Loucy (cell line): ENCODE measurements at regions not wholly inside any gene's neighbourhood (a gene's known extent, or its start where the extent isn't known, plus 50 kb on each side); places are given as distances from the start of the nearest gene placed in this dataset.
A peak's percentile ranks its signal among the peaks of the same experiment; 100 is the strongest.

Experiments used
- H2AFZ ChIP-seq: fragments of 200-600 bp; sonication (generic); 2 replicates; pipeline ENCODE4 v1.6.0; 2016; ENCODE audit warnings: antibody characterized with exemption, mild to moderate bottlenecking, low read length, moderate library complexity
- H3F3A ChIP-seq: fragments of 200-600 bp; 2 replicates; pipeline ENCODE4 v1.6.0; 2016; ENCODE audit warnings: antibody characterized with exemption, low read depth, mild to moderate bottlenecking
- H3K27me3 ChIP-seq: fragments of 200-600 bp; sonication (generic); 2 replicates; pipeline ENCODE4 v1.6.1; 2014; ENCODE audit warnings: low read length, mild to moderate bottlenecking; ENCODE audit not compliant: insufficient read depth, poor library complexity, severe bottlenecking
- H3K36me3 ChIP-seq: fragments of 200-600 bp; sonication (generic); 2 replicates; pipeline ENCODE4 v1.6.1; 2016; ENCODE audit warnings: low read length; ENCODE audit not compliant: insufficient read depth
- H3K4me1 ChIP-seq: fragments of 200-600 bp; sonication (generic); 2 replicates; pipeline ENCODE4 v1.5.1; 2014; ENCODE audit warnings: low read length, mild to moderate bottlenecking; ENCODE audit not compliant: insufficient read depth, poor library complexity, severe bottlenecking
- H3K4me2 ChIP-seq: fragments of 200-600 bp; sonication (generic); 2 replicates; pipeline ENCODE4 v1.6.0; 2014; ENCODE audit warnings: antibody characterized with exemption, low read length, low read depth, mild to moderate bottlenecking; ENCODE audit not compliant: poor library complexity, severe bottlenecking
- H3K4me3 ChIP-seq: fragments of 200-600 bp; sonication (generic); 2 replicates; pipeline ENCODE4 v1.5.1; 2014; ENCODE audit warnings: low read length, mild to moderate bottlenecking, mixed read lengths; ENCODE audit not compliant: poor library complexity, severe bottlenecking
- H3K79me2 ChIP-seq: fragments of 200-600 bp; sonication (generic); 2 replicates; pipeline ENCODE4 v1.6.1; 2014; ENCODE audit warnings: low read length; ENCODE audit not compliant: insufficient read depth
- H3K9ac ChIP-seq: fragments of 200-600 bp; sonication (generic); 2 replicates; pipeline ENCODE4 v1.6.0; 2014; ENCODE audit warnings: mild to moderate bottlenecking, low read depth, low read length, moderate library complexity; ENCODE audit not compliant: poor library complexity, severe bottlenecking
- H3K9me2 ChIP-seq: fragments of 200-600 bp; sonication (generic); replicated peaks from 2 replicates; pipeline ENCODE4 v1.6.1; 2016; ENCODE audit warnings: low read depth, low read length, mixed read lengths
- H3K9me3 ChIP-seq: fragments of 200-600 bp; sonication (generic); 2 replicates; pipeline ENCODE4 v1.6.1; 2014; ENCODE audit warnings: mild to moderate bottlenecking, antibody characterized with exemption, low read length, low read depth; ENCODE audit not compliant: insufficient read depth
- H4K20me1 ChIP-seq: fragments of 200-600 bp; sonication (generic); 2 replicates; pipeline ENCODE4 v1.6.0; 2014; ENCODE audit warnings: antibody characterized with exemption, low read length, mild to moderate bottlenecking; ENCODE audit not compliant: insufficient read depth, poor library complexity, severe bottlenecking
- EZH2phosphoT487 ChIP-seq: fragments of 200-600 bp; IDR thresholded peaks from 2 replicates; pipeline ENCODE4 v1.6.1; 2018; ENCODE audit warnings: antibody characterized with exemption, mild to moderate bottlenecking, moderate library complexity, borderline replicate concordance
- TF ChIP-seq, protein P1 (sequence below): fragments of 200-600 bp; sonication (generic); conservative IDR thresholded peaks from 2 replicates; pipeline ENCODE4 v1.5.1; 2014; ENCODE audit warnings: mild to moderate bottlenecking, antibody characterized with exemption, low read length

DNA sequence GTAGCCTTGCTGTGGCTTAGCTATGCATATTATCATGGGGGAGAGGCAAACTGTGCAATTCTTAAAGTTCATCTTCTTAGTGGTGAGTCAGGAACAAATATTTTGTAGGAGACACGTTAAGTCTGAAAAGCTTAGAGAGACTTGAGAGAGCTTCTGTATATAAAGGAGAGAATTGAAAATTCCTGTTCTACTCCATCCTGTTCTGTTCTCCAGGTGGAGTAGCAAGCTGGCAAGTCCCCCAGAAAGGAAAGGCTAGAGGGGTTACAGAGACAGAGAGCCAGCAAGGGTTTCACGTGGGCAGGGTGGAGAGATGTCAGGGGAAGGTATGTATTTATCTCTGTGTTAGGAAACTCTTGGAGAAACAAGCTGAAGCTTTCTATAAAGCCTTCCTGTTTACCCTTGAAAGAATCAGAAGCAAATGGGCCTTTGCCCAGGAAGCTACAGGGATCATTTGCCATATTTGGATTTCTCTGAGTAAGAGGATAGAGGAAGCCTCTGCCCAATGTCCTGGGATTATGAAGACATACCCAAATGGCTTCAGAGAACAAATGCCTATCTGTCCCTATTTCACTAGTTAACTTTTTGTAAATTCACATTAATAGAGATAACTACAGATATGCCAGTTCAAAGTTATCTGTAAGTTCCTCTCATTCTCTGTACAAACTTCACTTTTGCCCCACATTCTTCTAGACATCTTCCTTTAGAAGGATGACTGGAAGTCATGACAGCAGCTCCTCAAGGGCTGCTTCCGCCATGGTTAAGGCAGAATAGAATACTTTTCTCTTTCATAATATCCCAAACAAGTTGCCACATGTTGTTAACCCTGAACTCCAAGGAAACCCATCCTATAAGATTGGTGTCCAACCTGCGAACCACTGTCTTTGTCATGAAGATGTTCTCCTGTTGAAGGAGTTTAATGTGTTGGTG lies 126.7 kb upstream of the NEDD9 start:
- TF ChIP-seq EZH2phosphoT487: no peak
- TF ChIP-seq, protein P1, sequence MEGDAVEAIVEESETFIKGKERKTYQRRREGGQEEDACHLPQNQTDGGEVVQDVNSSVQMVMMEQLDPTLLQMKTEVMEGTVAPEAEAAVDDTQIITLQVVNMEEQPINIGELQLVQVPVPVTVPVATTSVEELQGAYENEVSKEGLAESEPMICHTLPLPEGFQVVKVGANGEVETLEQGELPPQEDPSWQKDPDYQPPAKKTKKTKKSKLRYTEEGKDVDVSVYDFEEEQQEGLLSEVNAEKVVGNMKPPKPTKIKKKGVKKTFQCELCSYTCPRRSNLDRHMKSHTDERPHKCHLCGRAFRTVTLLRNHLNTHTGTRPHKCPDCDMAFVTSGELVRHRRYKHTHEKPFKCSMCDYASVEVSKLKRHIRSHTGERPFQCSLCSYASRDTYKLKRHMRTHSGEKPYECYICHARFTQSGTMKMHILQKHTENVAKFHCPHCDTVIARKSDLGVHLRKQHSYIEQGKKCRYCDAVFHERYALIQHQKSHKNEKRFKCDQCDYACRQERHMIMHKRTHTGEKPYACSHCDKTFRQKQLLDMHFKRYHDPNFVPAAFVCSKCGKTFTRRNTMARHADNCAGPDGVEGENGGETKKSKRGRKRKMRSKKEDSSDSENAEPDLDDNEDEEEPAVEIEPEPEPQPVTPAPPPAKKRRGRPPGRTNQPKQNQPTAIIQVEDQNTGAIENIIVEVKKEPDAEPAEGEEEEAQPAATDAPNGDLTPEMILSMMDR: no peak

DNA sequence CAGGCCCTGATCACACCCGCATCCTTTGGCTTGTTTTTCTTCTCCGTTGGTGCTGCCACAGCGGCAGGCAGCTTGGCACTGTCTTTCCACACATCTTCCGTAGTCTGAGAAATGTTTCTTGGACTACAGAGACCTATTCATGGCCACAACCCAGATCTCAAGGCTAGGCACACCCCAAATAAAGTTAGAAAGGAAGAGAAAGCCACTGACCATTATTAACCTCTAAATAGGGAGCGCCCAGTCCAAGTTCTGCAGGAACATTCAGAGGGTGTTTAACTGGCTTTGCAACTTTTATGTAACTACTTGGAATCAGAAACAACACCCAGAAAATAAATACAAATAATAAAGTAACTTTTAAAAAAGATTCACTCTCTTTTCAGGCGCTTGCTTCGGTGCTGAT lies 124.8 kb upstream of the NEDD9 start:
- peak overlapping the region; percentile 30 for H3K4me2 ChIP-seq
- H4K20me1 ChIP-seq: no peaks in the 10 kb centered on the region
- no peaks in the 10 kb centered on the region for H3K36me3 ChIP-seq
- H3K79me2 ChIP-seq: no peaks in the 10 kb centered on the region
- H3K4me1 ChIP-seq: peaks cover 27% of the 10 kb centered on the region
- no peak overlapping the region for H3K4me3 ChIP-seq
- H3K27me3 ChIP-seq: no peaks in the 10 kb centered on the region
- TF ChIP-seq, protein P1: no peak
- no peak for TF ChIP-seq EZH2phosphoT487
- H3K9ac ChIP-seq: no peak overlapping the region
- H3K9me2 ChIP-seq: no peaks in the 10 kb centered on the region
- 0 out of 2 replicates have a peak, but pooled peaks cover 2% of the 10 kb centered on the region for H3F3A ChIP-seq
- H3K9me3 ChIP-seq: no peaks in the 10 kb centered on the region
- H2AFZ ChIP-seq: peak overlapping the region; percentile 35; the same call in 1 of the 2 replicates

More for the DNA sequence above, 126.7 kb upstream of the NEDD9 start:
- H3K79me2 ChIP-seq: no peaks in the 10 kb centered on the region
- H4K20me1 ChIP-seq: no peaks in the 10 kb centered on the region
- no peaks in the 10 kb centered on the region for H3K27me3 ChIP-seq
- peaks cover 18% of the 10 kb centered on the region for H3K4me1 ChIP-seq
- no peak overlapping the region for H2AFZ ChIP-seq
- H3K9ac ChIP-seq: no peak overlapping the region
- 0 out of 2 replicates have a peak, but pooled peaks cover 1% of the 10 kb centered on the region for H3F3A ChIP-seq
- H3K4me2 ChIP-seq: no peak overlapping the region
- no peaks in the 10 kb centered on the region for H3K9me2 ChIP-seq
- no peak overlapping the region for H3K4me3 ChIP-seq
- H3K9me3 ChIP-seq: no peaks in the 10 kb centered on the region
- H3K36me3 ChIP-seq: no peaks in the 10 kb centered on the region

DNA sequence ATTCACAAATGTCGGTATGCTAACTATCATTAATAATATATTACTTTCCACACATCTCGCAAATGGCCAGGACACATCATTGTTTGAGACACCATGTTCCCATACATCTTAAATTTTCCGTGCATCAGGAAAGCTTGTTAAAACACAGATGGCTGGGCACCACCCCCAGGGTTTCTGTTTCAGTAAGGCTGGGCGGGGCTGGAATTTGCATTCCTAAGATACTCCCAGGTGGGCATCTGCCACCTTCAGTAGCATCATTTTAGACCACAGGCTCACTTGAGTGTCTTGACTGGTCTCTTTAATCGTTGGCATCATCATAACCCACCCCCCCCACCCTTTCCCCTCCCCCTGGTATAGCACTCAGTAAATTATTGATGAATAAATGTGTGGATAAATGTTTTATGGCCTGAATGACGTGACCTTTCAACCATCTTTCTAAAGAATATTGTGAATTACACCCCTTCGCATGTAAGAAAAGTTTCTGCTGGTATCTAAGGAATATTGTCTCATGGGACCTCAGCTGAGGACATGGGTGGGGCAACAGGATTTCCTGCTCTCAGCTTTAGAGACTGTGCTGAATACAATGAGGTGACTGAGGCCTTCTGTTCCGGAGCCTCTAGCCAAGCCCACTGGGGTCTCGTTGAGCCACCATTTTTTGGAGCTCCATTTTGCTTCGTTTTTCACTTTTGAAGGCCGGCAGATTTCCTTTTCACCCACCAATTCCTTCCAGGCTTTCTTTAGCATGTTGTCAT lies 124.1 kb upstream of the NEDD9 start:
- Histone ChIP-seq H3K9ac (no peak overlapping the region), H3K4me1 (peaks cover 27% of the 10 kb centered on the region), H3K36me3 (no peaks in the 10 kb centered on the region), H2AFZ (peak overlapping the region; percentile 35; the same call in 1 of the 2 replicates), H3K79me2 (no peaks in the 10 kb centered on the region), H3K27me3 (no peaks in the 10 kb centered on the region), H3K9me2 (no peaks in the 10 kb centered on the region), H3K4me3 (no peak overlapping the region), H3F3A (0 out of 2 replicates have a peak, but pooled peaks cover 2% of the 10 kb centered on the region), H3K4me2 (peak overlapping the region; percentile 30), H3K9me3 (no peaks in the 10 kb centered on the region), H4K20me1 (no peaks in the 10 kb centered on the region)
- TF ChIP-seq EZH2phosphoT487: no peak
- TF ChIP-seq, protein P1: no peak
